PC-3 (cell line): ENCODE measurements at regions not wholly inside any gene's neighbourhood (a gene's known extent, or its start where the extent isn't known, plus 50 kb on each side); places are given as distances from the start of the nearest gene placed in this dataset.
A peak's percentile ranks its signal among the peaks of the same experiment; 100 is the strongest.

ENCODE experiments used
- ATAC-seq: fragments of 200-7000 bp; cut with Tn5 transposase; 2 replicates; pipeline ENCODE4 v1.9.1; 2020; ENCODE audit warnings: mild to moderate bottlenecking, moderate library complexity
- BruUV-seq: library from RNA; stranded (reverse); fragments of 400-500 nt; replicated peaks from 2 replicates; lab custom pipeline; 2021; lab: Mats Ljungman, UMichigan
- CTCF ChIA-PET: fragments of 300-600 bp; sonication (Branson Sonifier 250); formaldehyde crosslinking; loops from one replicate; lab custom pipeline; 2022; ENCODE audit warnings: antibody characterized with exemption; lab: Charles Lee
- POLR2A ChIA-PET: fragments of 300-600 bp; sonication (Branson Sonifier 250); formaldehyde crosslinking; loops from one replicate; lab custom pipeline; 2022; ENCODE audit warnings: antibody characterized with exemption; ENCODE audit not compliant: unreplicated experiment; lab: Charles Lee
- DNase-seq: peaks from one replicate; pipeline ENCODE4 v3.0.0-alpha.2; 2015
- H2AFZ ChIP-seq: fragments of 300-600 bp; sonication (generic); 2 replicates; pipeline ENCODE4 v1.6.0; 2016; ENCODE audit warnings: antibody characterized with exemption, low read length
- H3F3A ChIP-seq: fragments of 300-600 bp; sonication (generic); one replicate; pipeline ENCODE4 v1.6.0; 2017; ENCODE audit warnings: antibody characterized with exemption, low read length, control low read depth, mild to moderate bottlenecking; ENCODE audit not compliant: unreplicated experiment
- H3K27ac ChIP-seq: fragments of 300-600 bp; sonication (generic); 2 replicates; pipeline ENCODE4 v1.5.1; 2016; ENCODE audit warnings: mild to moderate bottlenecking, low read length
- H3K27me3 ChIP-seq: fragments of 300-600 bp; sonication (generic); 2 replicates; pipeline ENCODE4 v1.6.1; 2016; ENCODE audit warnings: low read length, mixed read lengths
- H3K36me3 ChIP-seq: fragments of 300-600 bp; sonication (generic); 2 replicates; pipeline ENCODE4 v1.6.1; 2016; ENCODE audit warnings: low read depth, mixed run types, low read length, mixed read lengths
- H3K4me1 ChIP-seq: fragments of 300-600 bp; sonication (generic); 2 replicates; pipeline ENCODE4 v1.5.1; 2016; ENCODE audit warnings: low read length; ENCODE audit not compliant: insufficient read depth
- H3K4me2 ChIP-seq: fragments of 300-600 bp; sonication (generic); 2 replicates; pipeline ENCODE4 v1.6.0; 2016; ENCODE audit warnings: low read length
- H3K4me3 ChIP-seq: fragments of 300-600 bp; sonication (generic); 2 replicates; pipeline ENCODE4 v1.5.1; 2016; ENCODE audit warnings: mild to moderate bottlenecking, low read length, mixed read lengths
- H3K79me2 ChIP-seq: fragments of 300-600 bp; sonication (generic); 2 replicates; pipeline ENCODE4 v1.6.1; 2017; ENCODE audit warnings: low read length, mixed read lengths
- H3K9ac ChIP-seq: fragments of 300-600 bp; sonication (generic); 2 replicates; pipeline ENCODE4 v1.6.0; 2016; ENCODE audit warnings: mild to moderate bottlenecking, low read length
- H3K9me2 ChIP-seq: fragments of 300-600 bp; sonication (generic); replicated peaks from 2 replicates; pipeline ENCODE4 v1.6.1; 2016; ENCODE audit warnings: mixed run types, low read length, mixed read lengths
- H3K9me3 ChIP-seq: fragments of 300-600 bp; sonication (generic); 2 replicates; pipeline ENCODE4 v1.6.1; 2016; ENCODE audit warnings: low read length, mixed read lengths
- H4K20me1 ChIP-seq: fragments of 300-600 bp; sonication (generic); 2 replicates; pipeline ENCODE4 v1.6.1; 2016; ENCODE audit warnings: low read length, mixed read lengths
- EZH2 ChIP-seq: fragments of 300-600 bp; sonication (generic); IDR thresholded peaks from one replicate; pipeline ENCODE4 v1.6.1; 2017; ENCODE audit warnings: antibody characterized with exemption, mild to moderate bottlenecking, low read length; ENCODE audit not compliant: unreplicated experiment
- EZH2phosphoT487 ChIP-seq: fragments of 300-600 bp; sonication (generic); IDR thresholded peaks from 2 replicates; pipeline ENCODE4 v1.6.1; 2018; ENCODE audit warnings: mild to moderate bottlenecking, antibody characterized with exemption, low read length, borderline replicate concordance
- intact Hi-C: fragments of 100-400 bp; cut with micrococcal nuclease; formaldehyde crosslinking; loops from 2 replicates; pipeline ENCODE4 v1.9.0; 2023
- TF ChIP-seq, protein P1 (sequence below): fragments of 300-600 bp; sonication (generic); conservative IDR thresholded peaks from 2 replicates; pipeline ENCODE4 v1.5.1; 2017; ENCODE audit warnings: antibody characterized with exemption, low read depth, mild to moderate bottlenecking, low read length

DNA sequence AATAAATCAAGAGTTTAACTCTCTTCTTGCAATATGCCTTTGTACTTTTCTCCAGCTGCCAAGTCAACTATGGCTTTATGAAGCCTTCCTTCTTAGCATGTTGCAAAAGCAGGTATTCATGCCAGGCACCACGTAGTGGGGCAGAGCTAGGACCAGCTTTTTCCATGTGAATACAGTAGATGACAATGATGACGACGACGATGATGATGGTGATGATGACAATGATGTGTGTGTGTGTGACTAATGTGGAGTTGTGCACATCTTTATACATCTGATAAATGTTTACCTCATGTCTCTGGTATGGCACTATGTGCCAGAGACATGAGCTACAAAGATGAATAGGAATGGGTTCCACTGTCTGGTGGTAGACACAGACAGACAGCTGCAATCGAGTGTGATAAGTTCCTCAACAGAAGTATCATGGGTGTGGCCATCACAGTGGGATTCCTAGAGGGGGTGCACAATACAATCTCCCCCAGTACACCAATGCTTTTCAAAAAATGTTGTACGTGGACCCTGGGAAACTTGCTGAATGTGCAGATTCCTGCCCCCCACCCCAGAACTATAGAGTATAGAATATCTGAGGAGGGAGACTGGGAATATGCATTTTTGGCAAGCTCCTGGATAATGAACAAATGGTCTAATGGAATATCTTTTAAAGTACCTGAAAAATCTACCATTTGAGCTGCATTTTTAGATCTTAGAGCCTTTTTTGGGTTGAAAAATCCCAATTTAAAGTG, 183.4 kb downstream of the ABCC12 start:
- ChIA-PET CTCF (no interaction called here), POLR2A (no interaction called here)
- Histone ChIP-seq H2AFZ (no peak overlapping the region), H3K9me3 (no peaks in the 10 kb centered on the region), H3K36me3 (no peaks in the 10 kb centered on the region), H3K79me2 (no peaks in the 10 kb centered on the region), H3K9ac (no peak overlapping the region), H4K20me1 (no peaks in the 10 kb centered on the region), H3F3A (no peaks in the 10 kb centered on the region), H3K4me2 (no peak overlapping the region), H3K9me2 (no peaks in the 10 kb centered on the region), H3K27ac (no peak overlapping the region), H3K4me3 (no peak overlapping the region), H3K4me1 (no peaks in the 10 kb centered on the region), H3K27me3 (no peaks in the 10 kb centered on the region)
- no peak for ATAC-seq
- TF ChIP-seq EZH2phosphoT487 (no peak), EZH2 (no peak)
- BruUV-seq: no TSS peak
- intact Hi-C loops: no loop called here
- DNase-seq: no peak

DNA sequence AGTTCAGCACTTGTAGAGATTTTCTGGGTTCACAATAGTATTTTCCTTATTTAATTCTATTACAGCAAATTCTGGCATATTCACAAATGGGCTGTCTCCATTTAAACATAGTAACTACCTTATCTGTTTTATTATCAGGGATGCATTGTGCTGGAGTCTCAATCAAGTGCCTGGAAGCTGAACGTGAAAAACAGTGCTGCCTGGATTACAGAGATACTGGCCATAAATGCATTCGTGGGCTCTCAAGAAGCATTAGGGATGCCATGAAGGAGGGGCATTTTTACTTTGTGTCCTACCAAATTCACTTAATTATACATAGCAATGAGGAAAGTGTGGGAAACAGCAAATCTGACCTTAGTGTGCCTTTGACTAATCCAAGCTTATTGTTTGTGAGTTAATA, 184.6 kb downstream of the ABCC12 start:
- Histone ChIP-seq H3K9me2 (no peaks in the 10 kb centered on the region), H3K36me3 (no peaks in the 10 kb centered on the region), H3K4me2 (no peak overlapping the region), H3F3A (no peaks in the 10 kb centered on the region), H3K27me3 (no peaks in the 10 kb centered on the region), H3K4me3 (no peak overlapping the region), H3K79me2 (no peaks in the 10 kb centered on the region), H3K9ac (no peak overlapping the region), H4K20me1 (no peaks in the 10 kb centered on the region), H3K4me1 (no peaks in the 10 kb centered on the region), H3K27ac (no peak overlapping the region), H2AFZ (no peak overlapping the region), H3K9me3 (no peaks in the 10 kb centered on the region)
- intact Hi-C loops: no loop called here
- BruUV-seq: no TSS peak
- TF ChIP-seq EZH2phosphoT487: no peak
- DNase-seq (no peak), ATAC-seq (no peak)
- CTCF ChIA-PET: no interaction called here
- POLR2A ChIA-PET: no interaction called here

DNA sequence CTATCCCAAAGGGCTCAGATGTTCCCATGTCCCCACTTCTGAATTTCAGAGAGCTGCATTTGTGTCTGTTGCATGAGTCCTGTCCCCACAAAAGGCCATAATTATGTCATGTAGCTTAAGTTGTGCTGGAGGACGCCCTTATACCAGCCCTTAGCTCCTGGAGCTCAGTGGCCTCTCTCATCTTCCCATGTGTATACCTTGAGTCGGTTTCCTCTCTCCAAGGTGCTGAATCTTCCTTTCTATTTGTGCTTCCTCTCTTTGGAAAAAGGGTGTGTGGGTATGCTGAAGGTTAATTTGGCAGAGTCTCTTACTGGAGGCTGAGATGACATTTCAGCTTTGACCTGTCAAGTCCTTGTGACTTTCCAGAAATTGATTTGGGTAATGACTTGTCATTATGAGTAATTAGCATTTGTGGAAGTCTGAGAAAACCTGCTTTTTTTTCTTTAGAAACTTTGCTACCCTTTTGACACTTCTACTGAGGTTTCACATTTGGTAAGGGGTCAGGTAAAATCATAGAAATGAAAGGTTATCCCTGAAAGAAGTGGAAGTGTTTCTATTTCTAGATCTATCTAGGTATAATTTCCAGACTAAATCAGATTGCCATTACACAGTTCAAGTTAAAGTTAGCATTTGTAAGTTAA, 185.4 kb downstream of the ABCC12 start:
- H3K27me3 ChIP-seq: no peaks in the 10 kb centered on the region
- no peak overlapping the region for H3K4me2 ChIP-seq
- H3F3A ChIP-seq: no peaks in the 10 kb centered on the region
- DNase-seq (peak; percentile 65), ATAC-seq (peak; percentile 29; the same call in 1 of the 2 replicates)
- POLR2A ChIA-PET: no interaction called here
- no peaks in the 10 kb centered on the region for H3K79me2 ChIP-seq
- no peak overlapping the region for H3K27ac ChIP-seq
- no TSS peak for BruUV-seq
- CTCF ChIA-PET: no interaction called here
- no peak overlapping the region for H3K4me3 ChIP-seq
- no peaks in the 10 kb centered on the region for H3K9me2 ChIP-seq
- H3K9me3 ChIP-seq: no peaks in the 10 kb centered on the region
- no peaks in the 10 kb centered on the region for H3K4me1 ChIP-seq
- TF ChIP-seq EZH2phosphoT487 (no peak), EZH2 (no peak)
- TF ChIP-seq, protein P1, sequence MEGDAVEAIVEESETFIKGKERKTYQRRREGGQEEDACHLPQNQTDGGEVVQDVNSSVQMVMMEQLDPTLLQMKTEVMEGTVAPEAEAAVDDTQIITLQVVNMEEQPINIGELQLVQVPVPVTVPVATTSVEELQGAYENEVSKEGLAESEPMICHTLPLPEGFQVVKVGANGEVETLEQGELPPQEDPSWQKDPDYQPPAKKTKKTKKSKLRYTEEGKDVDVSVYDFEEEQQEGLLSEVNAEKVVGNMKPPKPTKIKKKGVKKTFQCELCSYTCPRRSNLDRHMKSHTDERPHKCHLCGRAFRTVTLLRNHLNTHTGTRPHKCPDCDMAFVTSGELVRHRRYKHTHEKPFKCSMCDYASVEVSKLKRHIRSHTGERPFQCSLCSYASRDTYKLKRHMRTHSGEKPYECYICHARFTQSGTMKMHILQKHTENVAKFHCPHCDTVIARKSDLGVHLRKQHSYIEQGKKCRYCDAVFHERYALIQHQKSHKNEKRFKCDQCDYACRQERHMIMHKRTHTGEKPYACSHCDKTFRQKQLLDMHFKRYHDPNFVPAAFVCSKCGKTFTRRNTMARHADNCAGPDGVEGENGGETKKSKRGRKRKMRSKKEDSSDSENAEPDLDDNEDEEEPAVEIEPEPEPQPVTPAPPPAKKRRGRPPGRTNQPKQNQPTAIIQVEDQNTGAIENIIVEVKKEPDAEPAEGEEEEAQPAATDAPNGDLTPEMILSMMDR: no peak
- H4K20me1 ChIP-seq: no peaks in the 10 kb centered on the region
- no peaks in the 10 kb centered on the region for H3K36me3 ChIP-seq
- no peak overlapping the region for H3K9ac ChIP-seq
- intact Hi-C loops: no loop called here
- H2AFZ ChIP-seq: no peak overlapping the region
